BJ (cell line): ENCODE measurements at regions not wholly inside any gene's neighbourhood (a gene's known extent, or its start where the extent isn't known, plus 50 kb on each side); places are given as distances from the start of the nearest gene placed in this dataset.

ENCODE experiments used
- CTCF ChIA-PET: fragments of 350-600 bp; formaldehyde crosslinking; extraction: SDS; loops from one replicate; lab custom pipeline; 2021; ENCODE audit warnings: antibody characterized with exemption, inconsistent platforms; lab: Yijun Ruan, JAX
- POLR2A ChIA-PET: fragments of 300-600 bp; sonication (Branson Sonifier 250); formaldehyde crosslinking; extraction: SDS; loops from one replicate; lab custom pipeline; 2021; ENCODE audit warnings: antibody characterized with exemption; lab: Charles Lee
- DNase-seq: peaks from one replicate; pipeline ENCODE4 v3.0.0-alpha.2; 2011; ENCODE audit warnings: low read depth
- H3K27me3 ChIP-seq: 2 replicates; pipeline ENCODE4 v1.6.0; 2011; ENCODE audit warnings: low read length; ENCODE audit not compliant: control insufficient read depth, insufficient read depth
- H3K36me3 ChIP-seq: 2 replicates; pipeline ENCODE4 v1.5.1; 2011; ENCODE audit warnings: low read length; ENCODE audit not compliant: control insufficient read depth, insufficient read depth
- H3K4me3 ChIP-seq: 2 replicates; pipeline ENCODE4 v1.5.1; 2011; ENCODE audit warnings: low read depth, mild to moderate bottlenecking, control low read depth, low read length
- TF ChIP-seq, protein P1 (sequence below): IDR thresholded peaks from 2 replicates; pipeline ENCODE4 v1.5.1; 2011; ENCODE audit warnings: low read depth, mild to moderate bottlenecking, control low read depth, inconsistent platforms, low read length, moderate library complexity; ENCODE audit not compliant: insufficient read depth

DNA sequence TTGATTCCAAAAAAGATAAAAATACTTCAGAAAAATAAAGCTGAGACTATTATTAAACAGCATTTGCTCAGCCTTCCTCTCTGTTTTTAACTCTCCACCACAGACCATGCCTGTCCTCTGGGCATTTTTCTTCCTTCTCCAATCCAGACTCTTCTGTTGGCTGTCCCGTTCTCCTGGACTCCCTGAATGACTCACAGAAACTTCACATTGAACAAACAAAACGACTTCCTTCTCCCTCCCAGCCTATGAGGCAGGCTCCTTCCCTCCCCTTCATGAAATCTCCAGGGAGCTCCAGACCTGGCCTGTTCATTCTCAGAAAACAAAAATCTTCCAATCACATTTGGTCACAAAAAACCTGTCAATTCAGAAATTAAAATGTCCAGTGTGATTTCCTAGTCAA lies 421.3 kb downstream of the NPHP4 start:
- TF ChIP-seq, protein P1, sequence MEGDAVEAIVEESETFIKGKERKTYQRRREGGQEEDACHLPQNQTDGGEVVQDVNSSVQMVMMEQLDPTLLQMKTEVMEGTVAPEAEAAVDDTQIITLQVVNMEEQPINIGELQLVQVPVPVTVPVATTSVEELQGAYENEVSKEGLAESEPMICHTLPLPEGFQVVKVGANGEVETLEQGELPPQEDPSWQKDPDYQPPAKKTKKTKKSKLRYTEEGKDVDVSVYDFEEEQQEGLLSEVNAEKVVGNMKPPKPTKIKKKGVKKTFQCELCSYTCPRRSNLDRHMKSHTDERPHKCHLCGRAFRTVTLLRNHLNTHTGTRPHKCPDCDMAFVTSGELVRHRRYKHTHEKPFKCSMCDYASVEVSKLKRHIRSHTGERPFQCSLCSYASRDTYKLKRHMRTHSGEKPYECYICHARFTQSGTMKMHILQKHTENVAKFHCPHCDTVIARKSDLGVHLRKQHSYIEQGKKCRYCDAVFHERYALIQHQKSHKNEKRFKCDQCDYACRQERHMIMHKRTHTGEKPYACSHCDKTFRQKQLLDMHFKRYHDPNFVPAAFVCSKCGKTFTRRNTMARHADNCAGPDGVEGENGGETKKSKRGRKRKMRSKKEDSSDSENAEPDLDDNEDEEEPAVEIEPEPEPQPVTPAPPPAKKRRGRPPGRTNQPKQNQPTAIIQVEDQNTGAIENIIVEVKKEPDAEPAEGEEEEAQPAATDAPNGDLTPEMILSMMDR, result no peak
- ChIA-PET POLR2A (no interaction called here), CTCF (no interaction called here)
- no peaks in the 10 kb centered on the region for H3K36me3 ChIP-seq
- no peak for DNase-seq
- H3K4me3 ChIP-seq, result no peak overlapping the region
- no peaks in the 10 kb centered on the region for H3K27me3 ChIP-seq

DNA sequence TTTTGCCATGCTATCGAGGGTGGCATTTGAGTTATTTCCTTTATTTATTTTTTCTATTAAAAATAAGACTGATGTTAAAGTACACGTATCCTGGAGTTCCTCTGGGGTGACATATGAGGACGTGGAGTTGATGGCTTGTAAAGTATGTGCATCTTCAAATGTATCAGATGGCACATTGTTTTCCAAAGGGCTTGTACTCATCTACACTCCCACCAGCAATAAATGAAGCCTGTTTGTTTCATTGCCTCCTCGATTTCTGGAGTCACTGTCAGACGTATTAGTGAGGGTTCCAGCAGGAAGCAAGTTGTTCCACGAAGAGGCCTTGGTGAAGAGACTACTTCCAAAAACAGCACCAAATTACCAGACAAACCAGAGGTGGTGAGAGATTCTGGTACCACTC lies 423.9 kb downstream of the NPHP4 start:
- ChIA-PET POLR2A (no interaction called here), CTCF (no interaction called here)
- TF ChIP-seq, protein P1, result no peak
- Histone ChIP-seq H3K4me3 (no peak overlapping the region), H3K27me3 (no peaks in the 10 kb centered on the region), H3K36me3 (no peaks in the 10 kb centered on the region)
- no peak for DNase-seq

DNA sequence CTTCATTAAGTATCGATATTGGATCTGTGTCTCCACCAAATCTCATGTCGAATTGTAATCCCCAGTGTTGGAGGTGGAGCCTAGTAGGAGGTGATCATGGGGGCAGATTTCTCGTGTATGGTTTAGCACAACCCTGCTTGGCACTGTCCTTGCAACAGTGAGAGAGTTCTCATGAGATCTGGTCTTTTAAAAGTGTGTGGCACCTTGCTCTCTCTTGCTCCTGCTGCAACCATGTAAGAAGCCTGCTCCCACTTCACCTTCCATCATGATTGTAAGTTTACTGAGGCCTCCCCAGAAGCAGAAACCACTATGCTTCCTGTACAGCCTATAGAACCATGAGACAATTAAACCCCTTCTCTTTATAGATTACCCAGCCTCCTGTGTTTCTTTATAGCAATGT lies 424.4 kb downstream of the NPHP4 start:
- no peaks in the 10 kb centered on the region for H3K36me3 ChIP-seq
- TF ChIP-seq, protein P1, result no peak
- H3K4me3 ChIP-seq, result no peak overlapping the region
- ChIA-PET CTCF (no interaction called here), POLR2A (no interaction called here)
- DNase-seq, result no peak
- H3K27me3 ChIP-seq, result no peaks in the 10 kb centered on the region

DNA sequence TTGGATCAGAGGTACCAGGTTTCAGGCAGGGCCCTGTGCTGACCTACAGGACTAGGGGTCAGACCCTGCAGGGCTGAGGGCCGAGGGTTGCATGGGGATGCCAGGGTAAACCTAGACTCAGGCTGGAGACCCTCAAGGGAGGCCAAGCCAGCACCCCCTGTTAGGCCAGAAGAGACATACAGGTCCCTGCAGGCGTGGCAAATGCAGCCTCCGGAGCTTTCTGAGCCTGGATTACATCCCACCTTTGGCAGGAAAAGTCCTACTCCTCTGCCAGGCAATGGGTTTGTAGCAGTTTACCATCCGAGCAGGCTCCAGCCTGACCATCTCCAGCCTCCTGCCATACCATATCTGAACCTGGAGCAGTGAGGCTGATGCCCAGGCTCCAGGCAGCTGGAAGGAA lies 425.3 kb downstream of the NPHP4 start:
- no peaks in the 10 kb centered on the region for H3K36me3 ChIP-seq
- TF ChIP-seq, protein P1, result no peak
- no peak overlapping the region for H3K4me3 ChIP-seq
- ChIA-PET POLR2A (no interaction called here), CTCF (no interaction called here)
- H3K27me3 ChIP-seq, result no peaks in the 10 kb centered on the region
- no peak for DNase-seq

DNA sequence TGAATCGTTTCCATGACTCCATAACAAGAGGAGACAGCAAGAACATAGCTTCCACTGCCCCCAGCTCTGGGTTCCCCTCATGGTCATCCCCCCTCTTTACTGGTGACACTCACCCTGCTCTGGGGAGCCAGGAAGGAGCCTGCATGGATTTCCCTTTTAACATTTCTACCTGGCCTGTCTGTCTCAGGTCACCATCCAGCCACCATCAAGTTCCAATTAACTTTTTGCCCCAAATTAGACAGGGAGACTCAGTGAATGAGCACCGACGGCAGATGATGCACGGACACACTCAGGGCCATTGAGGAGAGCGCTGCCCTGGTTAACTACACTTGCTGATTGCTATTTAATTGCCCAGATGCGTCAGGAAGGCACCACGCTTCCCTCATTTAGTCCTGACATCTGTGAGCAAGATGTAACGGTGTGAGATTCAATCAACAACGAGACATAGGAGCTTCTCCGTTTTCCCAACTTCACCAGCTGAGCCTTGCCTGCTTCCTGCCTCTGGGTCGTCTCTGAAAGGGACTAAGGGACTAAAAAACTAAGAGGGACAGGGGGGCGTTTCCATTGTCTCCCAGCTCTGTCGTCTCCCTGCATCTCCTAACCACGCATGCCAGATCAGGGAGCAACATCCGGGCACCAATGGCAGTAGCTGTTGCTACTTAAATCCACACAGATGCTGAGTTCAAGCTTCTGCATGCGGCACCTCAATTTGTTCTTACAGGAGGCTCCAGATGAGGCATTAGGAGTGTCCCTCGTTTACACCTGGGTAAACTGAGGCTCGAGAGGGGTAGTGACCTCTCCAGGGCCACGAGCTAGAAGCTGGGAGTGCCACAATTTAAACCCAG lies 426.7 kb downstream of the NPHP4 start:
- TF ChIP-seq, protein P1, result no peak
- DNase-seq, result no peak
- H3K36me3 ChIP-seq, result no peaks in the 10 kb centered on the region
- H3K27me3 ChIP-seq, result no peaks in the 10 kb centered on the region
- ChIA-PET CTCF (no interaction called here), POLR2A (no interaction called here)
- H3K4me3 ChIP-seq, result no peak overlapping the region
